HCT116 (cell line): ENCODE measurements at regions not wholly inside any gene's neighbourhood (a gene's known extent, or its start where the extent isn't known, plus 50 kb on each side); places are given as distances from the start of the nearest gene placed in this dataset.

ENCODE experiments used
- ATAC-seq: fragments of 200-7000 bp; cut with Tn5 transposase; 2 replicates; pipeline ENCODE4 v1.9.1; 2020; ENCODE audit warnings: mild to moderate bottlenecking, moderate library complexity
- BruUV-seq: library from RNA; stranded (reverse); fragments of 400-500 nt; replicated peaks from 2 replicates; lab custom pipeline; 2021; lab: Mats Ljungman, UMichigan
- CTCF ChIA-PET: fragments of 300-600 bp; sonication (Branson Sonifier 250); formaldehyde crosslinking; loops from one replicate; lab custom pipeline; 2021; ENCODE audit warnings: antibody characterized with exemption; lab: Charles Lee
- POLR2A ChIA-PET: fragments of 300-600, 350-600 bp; sonication (Branson Sonifier 250); formaldehyde crosslinking; loops from one replicate; lab custom pipeline; 2021; ENCODE audit warnings: antibody characterized with exemption; lab: Charles Lee
- RAD21 ChIA-PET, 2 experiments: fragments of 300-600 bp; sonication (Branson Sonifier 250); formaldehyde crosslinking; loops; one replicate each; lab custom pipeline; 2023; ENCODE audit warnings: low total read pairs in 2 of 2; ENCODE audit not compliant: uncharacterized antibody in 2 of 2, unreplicated experiment in 2 of 2, low non-redundant PET in 1 of 2; lab: Charles Lee
- DNase-seq: peaks from one replicate; pipeline ENCODE4 v3.0.0-alpha.2; 2010; ENCODE audit warnings: low read depth, low spot score
- H2AFZ ChIP-seq: fragments of 200-600 bp; shearing (Covaris generic), sonication (generic); 2 replicates; pipeline ENCODE4 v1.6.1; 2017; ENCODE audit warnings: low read depth, mixed run types, mixed read lengths, antibody characterized with exemption, low read length; ENCODE audit not compliant: poor library complexity, severe bottlenecking
- H3K27ac ChIP-seq: 2 replicates; pipeline ENCODE4 v1.5.1; 2012; ENCODE audit warnings: low read depth, low read length
- H3K27me3 ChIP-seq: fragments of 200-600 bp; sonication (generic); 2 replicates; pipeline ENCODE4 v1.6.1; 2016; ENCODE audit warnings: mixed run types, low read length, mixed read lengths; ENCODE audit not compliant: insufficient read depth
- H3K36me3 ChIP-seq, 2 experiments: fragments of 200-500 bp in 1 of 2; fragments of 200-600 bp in 1 of 2; sonication (Bioruptor generic) in 1 of 2; sonication (generic) in 1 of 2; 2 replicates each; pipeline versions ENCODE4 v1.5.1 to v1.6.1; 2014 to 2016; ENCODE audit warnings: low read length in 2 of 2, inconsistent platforms in 1 of 2, mixed read lengths in 1 of 2, mixed run types in 1 of 2; ENCODE audit not compliant: insufficient read depth in 2 of 2, control insufficient read depth in 1 of 2
- H3K4me1 ChIP-seq, 2 experiments: fragments of 200-600 bp in 1 of 2; sonication (generic) in 1 of 2; 2 replicates each; pipeline versions ENCODE4 v1.5.1 to v1.6.1; 2012 to 2017; ENCODE audit warnings: low read length in 2 of 2, inconsistent platforms in 1 of 2, mild to moderate bottlenecking in 1 of 2, mixed read lengths in 1 of 2, mixed run types in 1 of 2, moderate library complexity in 1 of 2; ENCODE audit not compliant: insufficient read depth in 2 of 2, control insufficient read depth in 1 of 2
- H3K4me2 ChIP-seq: fragments of 200-600 bp; sonication (generic); 2 replicates; pipeline ENCODE4 v1.6.1; 2017; ENCODE audit warnings: mixed run types, low read length, mixed read lengths
- H3K4me3 ChIP-seq, 2 experiments: fragments of 200-600 bp in 1 of 2; sonication (generic) in 1 of 2; replicated peaks in 1 of 2; 2 replicates each; pipeline ENCODE4 v1.5.1; 2011 to 2016; ENCODE audit warnings: low read length in 2 of 2, control low read depth in 1 of 2, low read depth in 1 of 2, mild to moderate bottlenecking in 1 of 2, mixed read lengths in 1 of 2, mixed run types in 1 of 2
- H3K79me2 ChIP-seq: fragments of 200-600 bp; sonication (generic); 2 replicates; pipeline ENCODE4 v1.6.1; 2017; ENCODE audit warnings: mild to moderate bottlenecking, mixed run types, low read length, moderate library complexity, mixed read lengths; ENCODE audit not compliant: insufficient read depth
- H3K9ac ChIP-seq: fragments of 200-600 bp; sonication (generic); 2 replicates; pipeline ENCODE4 v1.6.1; 2016; ENCODE audit warnings: low read length, mixed read lengths
- H3K9me2 ChIP-seq: fragments of 200-600 bp; sonication (generic), shearing (Covaris generic); 2 replicates; pipeline ENCODE4 v1.6.1; 2017; ENCODE audit warnings: mixed run types, mild to moderate bottlenecking, moderate library complexity; ENCODE audit not compliant: insufficient read depth
- H3K9me3 ChIP-seq, 2 experiments: fragments of 200-500 bp in 1 of 2; fragments of 200-600 bp in 1 of 2; sonication (Bioruptor generic) in 1 of 2; sonication (generic) in 1 of 2; 2 replicates each; pipeline ENCODE4 v1.6.1; 2014 to 2017; ENCODE audit warnings: low read length in 2 of 2, mixed read lengths in 2 of 2, inconsistent platforms in 1 of 2, low read depth in 1 of 2, mild to moderate bottlenecking in 1 of 2, mixed run types in 1 of 2, moderate library complexity in 1 of 2; ENCODE audit not compliant: control insufficient read depth in 1 of 2, insufficient read depth in 1 of 2
- H4K20me1 ChIP-seq: fragments of 200-600 bp; sonication (generic), shearing (Covaris generic); 2 replicates; pipeline ENCODE4 v1.6.1; 2017; ENCODE audit warnings: mixed run types, mild to moderate bottlenecking, moderate library complexity; ENCODE audit not compliant: insufficient read depth
- CBX3 ChIP-seq: IDR thresholded peaks from 2 replicates; pipeline ENCODE4 v1.6.1; 2012; ENCODE audit warnings: low read depth
- CEBPB ChIP-seq: IDR thresholded peaks from 2 replicates; pipeline ENCODE4 v1.6.1; 2012; ENCODE audit warnings: low read depth
- EGR1 ChIP-seq: IDR thresholded peaks from 2 replicates; pipeline ENCODE4 v1.6.1; 2012; ENCODE audit warnings: low read depth
- ELF1 ChIP-seq: IDR thresholded peaks from 2 replicates; pipeline ENCODE4 v1.6.1; 2012; ENCODE audit warnings: low read depth, borderline replicate concordance
- EZH2 ChIP-seq: fragments of 200-600 bp; sonication (generic); IDR thresholded peaks from 2 replicates; pipeline ENCODE4 v1.6.1; 2017; ENCODE audit warnings: antibody characterized with exemption, mixed run types
- FOSL1 ChIP-seq: IDR thresholded peaks from 2 replicates; pipeline ENCODE4 v1.6.1; 2012; ENCODE audit warnings: low read depth
- JUND ChIP-seq: IDR thresholded peaks from 2 replicates; pipeline ENCODE4 v1.6.1; 2012
- POLR2A ChIP-seq: IDR thresholded peaks from 2 replicates; pipeline ENCODE4 v1.7.0; 2011; ENCODE audit warnings: borderline replicate concordance; ENCODE audit not compliant: insufficient read depth, insufficient read length; ENCODE audit errors: extremely low read depth
- POLR2AphosphoS5 ChIP-seq: IDR thresholded peaks from 2 replicates; pipeline ENCODE4 v1.6.1; 2011; ENCODE audit warnings: mild to moderate bottlenecking, low read depth, low read length, moderate library complexity
- RAD21 ChIP-seq: IDR thresholded peaks from 2 replicates; pipeline ENCODE4 v1.6.1; 2012; ENCODE audit warnings: low read depth, mild to moderate bottlenecking
- SIN3A ChIP-seq: IDR thresholded peaks from 2 replicates; pipeline ENCODE4 v1.6.1; 2012; ENCODE audit warnings: low read depth
- SP1 ChIP-seq: IDR thresholded peaks from 2 replicates; pipeline ENCODE4 v1.6.1; 2012; ENCODE audit warnings: low read depth
- SRF ChIP-seq: IDR thresholded peaks from 2 replicates; pipeline ENCODE4 v1.6.1; 2012; ENCODE audit warnings: low read depth
- TCF7L2 ChIP-seq: IDR thresholded peaks from 2 replicates; pipeline ENCODE4 v1.7.0; 2011; ENCODE audit warnings: borderline replicate concordance, inconsistent platforms; ENCODE audit not compliant: insufficient read depth, insufficient read length; ENCODE audit errors: extremely low read depth
- YY1 ChIP-seq: IDR thresholded peaks from 2 replicates; pipeline ENCODE4 v1.6.1; 2011; ENCODE audit warnings: low read length, low read depth, moderate library complexity, mild to moderate bottlenecking; ENCODE audit not compliant: insufficient replicate concordance; ENCODE audit errors: extremely low read depth
- ZFX ChIP-seq: fragments of 450-650 bp; IDR thresholded peaks from 2 replicates; pipeline ENCODE4 v1.6.1; 2017
- intact Hi-C: fragments of 100-400 bp; cut with micrococcal nuclease; formaldehyde crosslinking; loops from 2 replicates; pipeline ENCODE4 v1.10.0; 2022
- TF ChIP-seq, protein P1 (sequence below): IDR thresholded peaks from 2 replicates; pipeline ENCODE4 v1.6.1; 2012; ENCODE audit warnings: low read depth
- TF ChIP-seq, protein P2 (sequence below): IDR thresholded peaks from 2 replicates; pipeline ENCODE4 v1.6.1; 2011; ENCODE audit warnings: mild to moderate bottlenecking, low read length, moderate library complexity; ENCODE audit not compliant: insufficient replicate concordance; ENCODE audit errors: extremely low read depth
- TF ChIP-seq, protein P3 (sequence below): IDR thresholded peaks from 2 replicates; pipeline ENCODE4 v1.6.1; 2012
- TF ChIP-seq, protein P4 (sequence below), 3 experiments: fragments of 200-600 bp in 1 of 3; sonication (generic) in 1 of 3; IDR thresholded peaks in 2 of 3; conservative IDR thresholded peaks in 1 of 3; 2 replicates each; pipeline ENCODE4 v1.5.1; 2012 to 2017; ENCODE audit warnings: low read depth in 2 of 3, low read length in 2 of 3, antibody characterized with exemption in 1 of 3, borderline replicate concordance in 1 of 3, control low read depth in 1 of 3, mild to moderate bottlenecking in 1 of 3, mixed read lengths in 1 of 3, mixed run types in 1 of 3, moderate library complexity in 1 of 3; ENCODE audit not compliant: insufficient read depth in 1 of 3

DNA sequence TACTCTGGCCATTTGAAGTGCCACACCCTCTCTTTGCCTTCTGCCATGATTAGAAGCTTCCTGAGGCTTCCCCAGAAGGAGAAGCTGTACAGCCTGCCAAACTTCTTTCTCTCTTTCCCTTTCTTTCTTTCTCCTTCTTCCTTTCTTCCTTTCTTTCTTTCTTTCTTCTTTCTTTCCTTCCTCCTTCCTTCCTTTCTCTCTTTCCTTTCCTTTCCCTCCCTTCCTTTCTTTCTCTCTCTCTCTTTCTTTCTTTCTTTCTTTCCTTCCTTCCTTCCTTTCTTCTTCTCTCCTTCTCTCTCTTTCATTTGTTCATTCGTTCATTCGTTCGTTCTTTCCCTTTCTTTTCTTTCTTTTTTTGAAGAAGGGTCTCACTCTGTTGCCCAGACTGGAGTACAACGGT is 931.0 kb downstream of the TTLL7 start:
- Histone ChIP-seq H3K4me1 (no peaks in the 10 kb centered on the region), H3K9ac (no peak overlapping the region), H4K20me1 (no peaks in the 10 kb centered on the region), H3K4me3 (no peak overlapping the region), H3K9me2 (no peaks in the 10 kb centered on the region), H2AFZ (no peak overlapping the region), H3K36me3 (no peaks in the 10 kb centered on the region), H3K4me2 (no peak overlapping the region), H3K27me3 (no peaks in the 10 kb centered on the region), H3K9me3 (no peaks in the 10 kb centered on the region; a peak in 1 of 4 replicates), H3K79me2 (no peaks in the 10 kb centered on the region), H3K27ac (no peak overlapping the region)
- DNase-seq = no peak
- TF ChIP-seq, protein P1, sequence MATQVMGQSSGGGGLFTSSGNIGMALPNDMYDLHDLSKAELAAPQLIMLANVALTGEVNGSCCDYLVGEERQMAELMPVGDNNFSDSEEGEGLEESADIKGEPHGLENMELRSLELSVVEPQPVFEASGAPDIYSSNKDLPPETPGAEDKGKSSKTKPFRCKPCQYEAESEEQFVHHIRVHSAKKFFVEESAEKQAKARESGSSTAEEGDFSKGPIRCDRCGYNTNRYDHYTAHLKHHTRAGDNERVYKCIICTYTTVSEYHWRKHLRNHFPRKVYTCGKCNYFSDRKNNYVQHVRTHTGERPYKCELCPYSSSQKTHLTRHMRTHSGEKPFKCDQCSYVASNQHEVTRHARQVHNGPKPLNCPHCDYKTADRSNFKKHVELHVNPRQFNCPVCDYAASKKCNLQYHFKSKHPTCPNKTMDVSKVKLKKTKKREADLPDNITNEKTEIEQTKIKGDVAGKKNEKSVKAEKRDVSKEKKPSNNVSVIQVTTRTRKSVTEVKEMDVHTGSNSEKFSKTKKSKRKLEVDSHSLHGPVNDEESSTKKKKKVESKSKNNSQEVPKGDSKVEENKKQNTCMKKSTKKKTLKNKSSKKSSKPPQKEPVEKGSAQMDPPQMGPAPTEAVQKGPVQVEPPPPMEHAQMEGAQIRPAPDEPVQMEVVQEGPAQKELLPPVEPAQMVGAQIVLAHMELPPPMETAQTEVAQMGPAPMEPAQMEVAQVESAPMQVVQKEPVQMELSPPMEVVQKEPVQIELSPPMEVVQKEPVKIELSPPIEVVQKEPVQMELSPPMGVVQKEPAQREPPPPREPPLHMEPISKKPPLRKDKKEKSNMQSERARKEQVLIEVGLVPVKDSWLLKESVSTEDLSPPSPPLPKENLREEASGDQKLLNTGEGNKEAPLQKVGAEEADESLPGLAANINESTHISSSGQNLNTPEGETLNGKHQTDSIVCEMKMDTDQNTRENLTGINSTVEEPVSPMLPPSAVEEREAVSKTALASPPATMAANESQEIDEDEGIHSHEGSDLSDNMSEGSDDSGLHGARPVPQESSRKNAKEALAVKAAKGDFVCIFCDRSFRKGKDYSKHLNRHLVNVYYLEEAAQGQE = no peak
- TF ChIP-seq POLR2A (no peak), POLR2AphosphoS5 (no peak), EZH2 (no peak), CBX3 (no peak), TCF7L2 (no peak), ELF1 (no peak), SRF (no peak), RAD21 (no peak), FOSL1 (no peak), EGR1 (no peak), JUND (no peak), YY1 (no peak), SP1 (no peak), ZFX (no peak), SIN3A (no peak), CEBPB (no peak)
- TF ChIP-seq, protein P2, sequence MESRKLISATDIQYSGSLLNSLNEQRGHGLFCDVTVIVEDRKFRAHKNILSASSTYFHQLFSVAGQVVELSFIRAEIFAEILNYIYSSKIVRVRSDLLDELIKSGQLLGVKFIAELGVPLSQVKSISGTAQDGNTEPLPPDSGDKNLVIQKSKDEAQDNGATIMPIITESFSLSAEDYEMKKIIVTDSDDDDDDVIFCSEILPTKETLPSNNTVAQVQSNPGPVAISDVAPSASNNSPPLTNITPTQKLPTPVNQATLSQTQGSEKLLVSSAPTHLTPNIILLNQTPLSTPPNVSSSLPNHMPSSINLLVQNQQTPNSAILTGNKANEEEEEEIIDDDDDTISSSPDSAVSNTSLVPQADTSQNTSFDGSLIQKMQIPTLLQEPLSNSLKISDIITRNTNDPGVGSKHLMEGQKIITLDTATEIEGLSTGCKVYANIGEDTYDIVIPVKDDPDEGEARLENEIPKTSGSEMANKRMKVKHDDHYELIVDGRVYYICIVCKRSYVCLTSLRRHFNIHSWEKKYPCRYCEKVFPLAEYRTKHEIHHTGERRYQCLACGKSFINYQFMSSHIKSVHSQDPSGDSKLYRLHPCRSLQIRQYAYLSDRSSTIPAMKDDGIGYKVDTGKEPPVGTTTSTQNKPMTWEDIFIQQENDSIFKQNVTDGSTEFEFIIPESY = no peak
- TF ChIP-seq, protein P3, sequence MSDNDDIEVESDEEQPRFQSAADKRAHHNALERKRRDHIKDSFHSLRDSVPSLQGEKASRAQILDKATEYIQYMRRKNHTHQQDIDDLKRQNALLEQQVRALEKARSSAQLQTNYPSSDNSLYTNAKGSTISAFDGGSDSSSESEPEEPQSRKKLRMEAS = no peak
- TF ChIP-seq, protein P4, sequence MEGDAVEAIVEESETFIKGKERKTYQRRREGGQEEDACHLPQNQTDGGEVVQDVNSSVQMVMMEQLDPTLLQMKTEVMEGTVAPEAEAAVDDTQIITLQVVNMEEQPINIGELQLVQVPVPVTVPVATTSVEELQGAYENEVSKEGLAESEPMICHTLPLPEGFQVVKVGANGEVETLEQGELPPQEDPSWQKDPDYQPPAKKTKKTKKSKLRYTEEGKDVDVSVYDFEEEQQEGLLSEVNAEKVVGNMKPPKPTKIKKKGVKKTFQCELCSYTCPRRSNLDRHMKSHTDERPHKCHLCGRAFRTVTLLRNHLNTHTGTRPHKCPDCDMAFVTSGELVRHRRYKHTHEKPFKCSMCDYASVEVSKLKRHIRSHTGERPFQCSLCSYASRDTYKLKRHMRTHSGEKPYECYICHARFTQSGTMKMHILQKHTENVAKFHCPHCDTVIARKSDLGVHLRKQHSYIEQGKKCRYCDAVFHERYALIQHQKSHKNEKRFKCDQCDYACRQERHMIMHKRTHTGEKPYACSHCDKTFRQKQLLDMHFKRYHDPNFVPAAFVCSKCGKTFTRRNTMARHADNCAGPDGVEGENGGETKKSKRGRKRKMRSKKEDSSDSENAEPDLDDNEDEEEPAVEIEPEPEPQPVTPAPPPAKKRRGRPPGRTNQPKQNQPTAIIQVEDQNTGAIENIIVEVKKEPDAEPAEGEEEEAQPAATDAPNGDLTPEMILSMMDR (IDR thresholded peaks at IDR 0.05 in 2 of 3, conservative IDR thresholded peaks at IDR 0.05 in 1 of 3; ENCODE audit: borderline replicate concordance in 1 of 3, insufficient read depth in 1 of 3, low read depth in 2 of 3, low read length in 2 of 3) = no peak
- intact Hi-C loops = no loop called here
- ChIA-PET POLR2A (no interaction called here), CTCF (no interaction called here), RAD21 (no interaction called here)
- ATAC-seq = no peak
- no TSS peak for BruUV-seq
